OCI-LY1 (cell line): ENCODE measurements at regions not wholly inside any gene's neighbourhood (a gene's known extent, or its start where the extent isn't known, plus 50 kb on each side); places are given as distances from the start of the nearest gene placed in this dataset.

Experiments
- H2AFZ ChIP-seq: fragments of 200-600 bp; sonication (generic), shearing (Covaris generic); 2 replicates; pipeline ENCODE4 v1.6.0; 2014; ENCODE audit warnings: antibody characterized with exemption, mild to moderate bottlenecking, low read length
- H3F3A ChIP-seq: fragments of 200-600 bp; sonication (generic), shearing (Covaris generic); 2 replicates; pipeline ENCODE4 v1.6.0; 2014; ENCODE audit warnings: mild to moderate bottlenecking, antibody characterized with exemption, low read length, moderate library complexity; ENCODE audit not compliant: insufficient read depth
- H3K27ac ChIP-seq: fragments of 200-600 bp; sonication (generic); 2 replicates; pipeline ENCODE4 v1.5.1; 2014; ENCODE audit warnings: low read length, mixed run types, mild to moderate bottlenecking, low read depth; ENCODE audit not compliant: poor library complexity, severe bottlenecking
- H3K27me3 ChIP-seq: fragments of 200-600 bp; sonication (generic); 2 replicates; pipeline ENCODE4 v1.6.0; 2014; ENCODE audit warnings: antibody characterized with exemption, mild to moderate bottlenecking, low read length, moderate library complexity; ENCODE audit not compliant: insufficient read depth
- H3K36me3 ChIP-seq: fragments of 200-600 bp; sonication (generic); 2 replicates; pipeline ENCODE4 v1.6.1; 2014; ENCODE audit warnings: mild to moderate bottlenecking, antibody characterized with exemption, low read length, moderate library complexity, mixed read lengths; ENCODE audit not compliant: insufficient read depth
- H3K4me1 ChIP-seq: fragments of 200-600 bp; sonication (generic); 2 replicates; pipeline ENCODE4 v1.5.1; 2014; ENCODE audit warnings: mild to moderate bottlenecking, low read length, moderate library complexity; ENCODE audit not compliant: insufficient read depth, severe bottlenecking
- H3K4me2 ChIP-seq: fragments of 200-600 bp; sonication (generic), shearing (Covaris generic); 2 replicates; pipeline ENCODE4 v1.6.1; 2014; ENCODE audit warnings: low read length
- H3K4me3 ChIP-seq: fragments of 200-600 bp; sonication (generic); 2 replicates; pipeline ENCODE4 v1.5.1; 2014; ENCODE audit warnings: low read length, low read depth, mild to moderate bottlenecking, mixed read lengths; ENCODE audit not compliant: poor library complexity, severe bottlenecking
- H3K79me2 ChIP-seq: fragments of 200-600 bp; shearing (Covaris generic); 2 replicates; pipeline ENCODE4 v1.6.1; 2016; ENCODE audit warnings: mixed run types, low read length, mixed read lengths; ENCODE audit not compliant: insufficient read depth
- H3K9ac ChIP-seq: fragments of 200-600 bp; sonication (generic), shearing (Covaris generic); 2 replicates; pipeline ENCODE4 v1.6.1; 2014; ENCODE audit warnings: mild to moderate bottlenecking, low read length, mixed read lengths
- H3K9me2 ChIP-seq: fragments of 200-600 bp; sonication (generic), shearing (Covaris generic); 2 replicates; pipeline ENCODE4 v1.6.1; 2014; ENCODE audit warnings: low read depth, mild to moderate bottlenecking, low read length, mixed read lengths
- H3K9me3 ChIP-seq: fragments of 200-600 bp; shearing (Covaris generic); 2 replicates; pipeline ENCODE4 v1.6.1; 2014; ENCODE audit warnings: low read length, mixed read lengths
- H4K20me1 ChIP-seq: fragments of 200-600 bp; sonication (generic), shearing (Covaris generic); 2 replicates; pipeline ENCODE4 v1.6.0; 2016; ENCODE audit warnings: mild to moderate bottlenecking, low read length; ENCODE audit not compliant: insufficient read depth
- CTCF ChIP-seq: fragments of 200-600 bp; sonication (generic), shearing (Covaris generic); IDR thresholded peaks from 2 replicates; pipeline ENCODE4 v1.5.1; 2017; ENCODE audit warnings: mild to moderate bottlenecking, antibody characterized with exemption, low read length, moderate library complexity, mixed read lengths
- EZH2 ChIP-seq: fragments of 200-600 bp; sonication (generic), shearing (Covaris generic); IDR thresholded peaks from 2 replicates; pipeline ENCODE4 v1.8.0; 2017; ENCODE audit warnings: borderline replicate concordance, mixed run types, mild to moderate bottlenecking, antibody characterized with exemption, low read length, moderate library complexity, mixed read lengths

- Histone ChIP-seq H3K4me3 (no peak overlapping the region), H4K20me1 (no peaks in the 10 kb centered on the region), H3F3A (no peaks in the 10 kb centered on the region), H3K9ac (no peak overlapping the region), H3K79me2 (no peaks in the 10 kb centered on the region), H2AFZ (no peak overlapping the region), H3K9me2 (no peaks in the 10 kb centered on the region), H3K27ac (no peak overlapping the region), H3K27me3 (no peaks in the 10 kb centered on the region), H3K36me3 (no peaks in the 10 kb centered on the region), H3K9me3 (no peaks in the 10 kb centered on the region), H3K4me2 (no peak overlapping the region), H3K4me1 (no peaks in the 10 kb centered on the region)
- TF ChIP-seq CTCF: no peak
- TF ChIP-seq EZH2: no peak
These were observed 680.0 kb downstream of the TLE4 start for GRCh38 chr9:80251778-80252177.

DNA sequence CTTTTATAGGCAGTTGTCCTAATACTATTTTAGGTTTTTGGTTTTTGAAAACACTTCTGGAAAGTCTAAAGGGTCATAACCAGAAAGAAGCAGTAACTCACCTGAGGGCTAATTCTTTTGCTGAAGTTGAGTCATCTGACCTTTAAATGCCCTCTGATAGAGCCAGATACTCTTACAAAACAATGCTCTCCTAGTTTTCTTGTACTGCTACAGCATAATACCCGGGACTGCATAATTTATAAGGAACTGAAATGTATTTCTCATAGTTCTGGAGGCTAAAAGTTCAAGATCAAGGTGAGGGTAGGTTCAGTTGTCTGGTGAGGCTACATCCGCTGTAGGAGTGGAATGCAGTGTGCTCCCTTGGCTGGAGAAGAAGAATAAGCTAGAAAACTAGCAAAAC, 670.3 kb downstream of the TLE4 start:
- Histone ChIP-seq H3K36me3 (no peaks in the 10 kb centered on the region), H3K4me2 (no peak overlapping the region), H3K27ac (no peak overlapping the region), H3K79me2 (no peaks in the 10 kb centered on the region), H3K9me3 (no peaks in the 10 kb centered on the region), H3K9me2 (no peaks in the 10 kb centered on the region), H3K9ac (no peak overlapping the region), H3K4me3 (no peak overlapping the region), H3K27me3 (no peaks in the 10 kb centered on the region), H3F3A (no peaks in the 10 kb centered on the region), H3K4me1 (no peaks in the 10 kb centered on the region), H2AFZ (no peak overlapping the region), H4K20me1 (no peaks in the 10 kb centered on the region)
- TF ChIP-seq EZH2: no peak
- TF ChIP-seq CTCF: no peak

- H3K36me3 ChIP-seq: no peaks in the 10 kb centered on the region
These were observed 664.0 kb downstream of the TLE4 start for GRCh38 chr9:80235752-80236151.

More at GRCh38 chr9:80235752-80236151, 664.0 kb downstream of the TLE4 start:
- H2AFZ ChIP-seq: no peak overlapping the region
- H3K9ac ChIP-seq: no peak overlapping the region
- H3K27me3 ChIP-seq: no peaks in the 10 kb centered on the region
- H3K27ac ChIP-seq: no peak overlapping the region
- H3K9me2 ChIP-seq: no peaks in the 10 kb centered on the region
- H3K79me2 ChIP-seq: no peaks in the 10 kb centered on the region
- no peak overlapping the region for H3K4me3 ChIP-seq
- no peaks in the 10 kb centered on the region for H3K4me1 ChIP-seq
- H3K9me3 ChIP-seq: no peaks in the 10 kb centered on the region
- H3K4me2 ChIP-seq: no peak overlapping the region
- TF ChIP-seq CTCF (no peak), EZH2 (no peak)
- H3F3A ChIP-seq: no peaks in the 10 kb centered on the region
- no peaks in the 10 kb centered on the region for H4K20me1 ChIP-seq
